HG02571 (cell line): ENCODE measurements at regions not wholly inside any gene's neighbourhood (a gene's known extent, or its start where the extent isn't known, plus 50 kb on each side); places are given as distances from the start of the nearest gene placed in this dataset.

Source experiments
- ATAC-seq: cut with Tn5 transposase; IDR thresholded peaks from one replicate; pipeline ENCODE4 v1.9.1; 2021; ENCODE audit warnings: mild to moderate bottlenecking, moderate library complexity; ENCODE audit not compliant: unreplicated experiment

DNA sequence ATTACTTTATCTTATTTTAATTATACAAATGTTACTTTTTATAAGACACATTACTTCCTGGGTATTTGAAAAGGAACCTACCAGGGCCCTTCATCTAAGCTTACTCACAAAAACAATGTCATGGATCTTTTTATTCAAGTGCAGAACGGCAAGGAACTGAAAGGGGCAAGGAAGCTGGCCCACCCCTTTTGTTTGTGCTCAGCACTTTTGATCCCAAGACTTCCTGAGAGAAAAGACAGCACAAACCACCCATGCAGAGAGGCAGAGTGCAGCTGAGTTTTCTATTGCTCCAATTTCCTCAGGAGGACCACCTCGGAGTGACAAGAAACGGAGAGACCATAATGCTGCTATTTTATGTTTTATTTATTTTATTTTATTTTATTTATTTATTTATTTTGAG, 232.0 kb upstream of the NRP1 start:
- no peak for ATAC-seq

DNA sequence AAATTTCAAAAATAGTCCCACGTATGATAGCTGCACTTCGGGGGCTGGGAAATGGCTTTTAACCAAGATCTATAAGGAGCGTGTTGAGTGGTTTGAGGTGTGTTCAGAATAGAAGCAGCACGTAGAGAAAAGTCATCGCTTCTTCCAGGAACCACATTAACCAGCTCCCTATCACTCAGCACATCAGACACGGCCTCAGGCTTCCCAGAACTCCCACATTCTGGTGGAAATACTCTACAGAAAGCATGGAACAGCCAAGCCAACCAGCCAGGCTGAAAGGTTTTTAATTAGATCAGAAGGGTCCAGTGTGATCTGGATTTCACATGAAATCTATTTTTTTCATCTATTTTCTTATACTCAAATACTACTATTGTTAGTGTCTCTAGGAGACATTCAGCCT, 231.5 kb upstream of the NRP1 start:
- no peak for ATAC-seq

DNA sequence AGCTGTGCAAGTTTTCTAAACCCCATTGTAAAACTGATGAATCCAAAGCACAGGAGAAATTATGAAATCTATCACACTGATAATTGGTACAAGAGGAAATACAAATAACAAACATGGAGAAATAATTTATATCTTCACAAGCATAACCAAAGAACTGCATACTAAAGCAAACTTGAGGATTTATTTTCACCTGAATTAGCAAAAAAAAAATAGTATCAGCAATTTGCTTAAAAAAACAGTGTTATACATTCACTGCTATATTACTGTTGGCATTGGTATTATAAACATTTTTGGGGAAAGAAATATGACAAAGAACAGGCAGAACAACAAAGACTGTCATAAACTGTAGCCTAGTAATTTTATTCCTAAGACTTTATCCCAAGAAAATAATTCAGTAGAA, 230.8 kb upstream of the NRP1 start:
- ATAC-seq: no peak

DNA sequence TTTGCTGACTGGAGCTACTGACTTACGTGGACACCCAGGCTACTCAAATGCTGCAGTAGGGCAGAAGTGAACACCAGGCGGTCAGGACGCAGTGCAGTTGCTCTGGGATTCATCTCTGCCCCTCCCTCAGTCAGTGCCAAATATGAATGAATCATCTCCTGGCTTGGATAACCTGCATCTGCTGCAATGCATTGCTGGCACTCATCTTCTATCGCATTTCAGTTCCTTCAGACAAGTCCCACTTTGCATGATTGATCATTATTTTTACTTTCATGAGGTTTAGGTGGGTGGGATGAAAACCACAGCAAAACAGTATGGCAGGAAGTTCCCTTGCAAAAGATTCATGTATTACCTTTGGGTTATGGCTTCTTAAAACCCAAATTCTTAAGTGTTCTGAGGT, 224.6 kb upstream of the NRP1 start:
- no peak for ATAC-seq

DNA sequence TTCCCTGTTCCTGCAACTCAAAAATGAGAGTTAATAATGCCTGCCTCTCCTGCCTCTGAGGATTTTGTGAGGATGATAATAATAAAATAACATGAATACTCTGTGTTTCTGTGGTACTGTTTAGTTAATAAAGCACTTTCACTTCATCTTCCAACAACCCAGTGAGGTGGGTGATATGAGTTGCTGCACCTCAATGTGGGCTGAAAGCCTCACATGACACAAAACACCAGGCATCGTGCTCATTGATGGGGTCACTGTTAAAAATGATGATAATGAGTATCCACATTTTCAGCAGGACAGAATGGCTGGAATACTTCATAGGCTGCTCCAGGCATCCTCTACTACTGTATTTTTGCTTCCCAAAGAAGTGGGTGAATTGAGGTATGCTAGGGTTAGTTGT, 222.8 kb upstream of the NRP1 start:
- no peak for ATAC-seq

DNA sequence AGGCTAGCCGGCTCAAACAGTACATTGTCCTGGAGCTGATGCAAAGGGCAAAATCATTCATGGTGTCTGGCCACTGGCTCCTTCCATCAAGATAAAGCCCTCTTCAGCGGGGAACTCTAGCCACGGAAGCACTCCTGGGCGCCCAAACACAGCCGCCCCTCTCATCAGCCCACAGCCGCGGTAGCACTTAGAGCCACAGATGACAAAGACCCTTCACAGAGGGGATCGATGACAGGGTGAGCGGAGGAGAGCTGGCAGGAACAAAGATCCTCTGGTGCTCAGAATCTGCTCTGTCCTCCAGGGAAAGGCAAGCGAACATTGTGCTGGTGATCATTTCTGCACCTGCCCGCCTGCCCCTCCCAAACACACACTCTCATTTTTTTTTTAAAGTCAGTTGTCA, 222.2 kb upstream of the NRP1 start:
- no peak for ATAC-seq

DNA sequence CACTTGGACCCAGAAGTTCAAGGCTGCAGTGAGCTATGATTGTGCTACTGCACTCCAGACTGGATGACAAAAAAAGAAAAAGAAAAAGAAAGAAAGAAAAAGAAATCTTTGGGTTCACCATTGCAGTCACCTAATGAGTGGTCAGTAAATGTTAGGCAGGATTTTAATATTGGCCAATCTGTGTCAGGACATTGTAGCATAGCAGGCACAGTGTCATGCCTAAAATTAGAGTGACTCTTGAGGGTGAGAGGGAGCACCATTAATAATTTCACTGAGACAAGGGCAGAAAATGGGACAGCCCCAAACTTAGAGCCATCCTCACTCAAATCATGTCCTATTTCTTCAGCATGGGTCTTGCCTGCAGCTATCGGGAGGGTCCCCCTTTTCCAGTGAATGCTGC, 221.6 kb upstream of the NRP1 start:
- no peak for ATAC-seq

DNA sequence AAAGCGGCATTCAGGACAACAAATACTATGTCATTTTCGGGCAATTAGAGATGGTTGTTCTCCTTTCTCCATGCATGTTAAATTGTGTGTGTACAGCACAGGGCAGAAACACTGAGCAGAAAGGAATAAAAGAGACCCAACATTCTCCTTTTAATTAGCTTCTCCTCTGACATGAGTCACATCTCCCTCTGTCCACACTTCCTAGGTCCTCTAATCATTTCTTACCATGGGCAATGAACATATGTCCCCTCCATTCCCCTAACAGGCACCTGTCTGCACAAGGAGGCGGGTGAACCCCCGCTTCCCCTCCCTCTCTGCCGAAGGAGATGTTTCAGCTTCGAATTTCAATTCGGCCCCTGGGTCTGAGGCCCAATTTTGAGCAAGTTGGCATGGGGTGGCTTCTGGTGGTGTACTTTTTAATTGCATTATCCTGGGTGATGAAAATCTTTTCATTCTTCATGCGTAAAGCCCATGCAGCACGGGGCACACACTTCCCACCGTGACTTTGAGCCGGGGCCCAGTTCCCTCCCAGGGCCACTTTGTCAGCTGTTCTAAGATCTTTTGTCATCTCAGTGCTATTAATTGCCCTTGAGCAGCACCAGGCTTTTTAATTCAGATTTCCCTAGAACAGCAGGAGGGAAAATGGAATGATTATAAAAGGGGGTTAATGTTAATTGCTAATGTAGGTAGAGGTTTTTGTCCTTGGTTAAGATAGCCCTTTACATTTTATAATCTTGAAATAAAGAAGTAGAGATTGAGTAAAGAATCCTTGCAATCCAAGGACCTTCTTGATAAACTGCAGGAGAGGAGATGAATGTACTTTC, 219.5 kb upstream of the NRP1 start:
- ATAC-seq: no peak

DNA sequence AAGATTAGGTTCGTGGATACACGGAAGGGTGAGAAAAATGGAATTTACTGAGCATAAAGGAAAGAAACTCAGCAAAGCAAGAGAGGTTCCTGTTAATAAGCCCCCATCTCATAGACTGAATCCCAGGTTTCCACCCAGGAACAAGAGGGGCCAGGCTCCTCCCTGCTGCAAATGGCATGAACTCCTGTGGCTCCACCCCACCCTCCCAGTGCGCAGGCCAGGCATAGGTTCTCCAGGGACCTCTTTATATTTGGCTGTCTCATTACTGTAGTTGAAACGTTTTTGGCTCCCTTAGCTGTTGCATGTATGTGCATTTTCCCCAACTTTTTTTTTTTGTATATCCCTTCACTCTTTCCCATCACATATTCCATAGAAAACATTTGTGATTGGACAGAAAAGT, 217.8 kb upstream of the NRP1 start:
- no peak for ATAC-seq

DNA sequence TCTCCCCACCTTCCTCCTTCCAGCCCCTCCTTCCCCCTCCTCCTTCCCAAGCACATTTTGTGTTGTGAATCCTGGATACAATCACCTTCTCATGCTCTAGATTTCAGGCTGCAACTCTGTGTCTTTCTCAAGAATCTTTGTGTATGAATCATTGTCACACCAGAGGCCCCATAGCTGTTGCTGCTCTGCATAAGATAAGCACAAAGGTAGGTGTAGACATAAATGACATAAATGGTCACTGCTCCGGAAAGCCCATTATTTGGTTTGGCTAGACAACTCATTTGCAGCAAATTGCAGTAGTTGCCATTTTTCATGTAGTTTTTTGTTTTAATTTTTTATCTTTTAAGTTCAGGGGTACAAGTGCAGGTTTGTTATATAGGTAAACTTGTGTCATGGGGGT, 216.3 kb upstream of the NRP1 start:
- no peak for ATAC-seq

DNA sequence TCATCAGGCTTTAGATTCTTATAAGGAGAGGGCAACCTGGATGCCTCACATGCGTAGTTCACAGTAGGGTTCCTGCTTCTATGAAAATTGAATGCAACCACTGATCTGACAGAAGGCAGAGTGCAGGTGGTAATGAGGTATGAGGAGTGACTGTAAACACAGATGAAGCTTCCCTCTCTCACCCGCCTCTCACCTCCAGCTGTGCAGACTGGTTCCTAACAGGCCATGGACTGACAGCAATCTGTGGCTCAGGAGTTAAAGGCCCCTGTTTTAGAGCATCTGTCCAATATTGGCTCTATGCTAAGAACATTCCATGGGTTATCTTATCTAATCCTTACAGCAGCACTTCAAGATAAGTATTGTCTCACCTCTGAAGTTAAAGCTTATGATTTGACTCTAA, 213.5 kb upstream of the NRP1 start:
- ATAC-seq: no peak

DNA sequence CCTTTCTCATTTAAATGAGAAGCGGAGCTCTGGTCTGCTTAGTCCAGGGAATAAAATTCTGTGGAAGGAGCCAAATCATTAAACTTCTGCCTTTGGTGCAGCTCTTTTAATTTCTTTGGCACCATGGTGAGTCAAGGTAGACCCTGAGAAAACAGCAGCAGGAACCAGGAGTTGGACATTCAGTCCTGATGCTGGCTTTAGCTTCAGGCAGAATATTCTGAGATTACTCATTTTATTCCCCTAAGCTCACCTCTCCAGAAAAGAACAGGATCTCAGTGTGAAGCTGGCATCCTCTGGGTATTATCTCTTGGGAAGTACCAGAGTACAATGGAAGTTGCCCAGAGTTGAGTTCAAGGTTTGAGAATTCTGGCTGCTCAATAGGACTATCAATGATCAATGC, 211.6 kb upstream of the NRP1 start:
- no peak for ATAC-seq

DNA sequence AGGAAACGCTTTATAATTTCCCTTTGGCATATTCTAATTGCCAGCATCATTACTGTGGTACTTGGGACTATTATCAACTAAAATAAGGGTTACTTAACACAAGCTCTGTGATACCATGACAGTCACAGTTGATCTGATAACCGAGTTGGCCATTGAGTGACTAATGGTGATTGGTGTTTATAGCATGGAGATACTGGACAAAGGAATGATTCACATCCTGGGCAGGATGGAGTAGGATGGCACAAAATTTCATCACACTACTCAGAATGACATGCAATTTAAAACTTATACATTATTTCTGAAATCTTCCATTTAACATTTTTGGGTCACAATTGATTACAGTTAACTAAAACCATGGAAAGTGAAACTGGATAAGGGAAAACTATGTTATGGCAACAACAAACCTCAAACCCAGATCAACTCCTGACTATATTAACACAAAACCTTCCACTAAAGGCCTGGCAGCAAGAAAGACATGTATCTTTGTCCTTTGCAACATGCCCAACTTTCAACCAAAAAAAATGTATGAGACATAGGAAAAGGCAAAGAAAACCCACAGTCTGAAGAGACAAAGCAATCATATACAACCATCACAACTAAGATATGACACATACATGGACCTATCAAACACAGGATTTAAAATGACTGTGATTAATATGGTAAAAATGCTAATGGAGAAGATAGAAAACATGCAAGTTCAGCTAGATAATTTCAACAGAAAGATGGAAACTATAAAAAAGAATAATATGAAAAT, 208.5 kb upstream of the NRP1 start:
- no peak for ATAC-seq

DNA sequence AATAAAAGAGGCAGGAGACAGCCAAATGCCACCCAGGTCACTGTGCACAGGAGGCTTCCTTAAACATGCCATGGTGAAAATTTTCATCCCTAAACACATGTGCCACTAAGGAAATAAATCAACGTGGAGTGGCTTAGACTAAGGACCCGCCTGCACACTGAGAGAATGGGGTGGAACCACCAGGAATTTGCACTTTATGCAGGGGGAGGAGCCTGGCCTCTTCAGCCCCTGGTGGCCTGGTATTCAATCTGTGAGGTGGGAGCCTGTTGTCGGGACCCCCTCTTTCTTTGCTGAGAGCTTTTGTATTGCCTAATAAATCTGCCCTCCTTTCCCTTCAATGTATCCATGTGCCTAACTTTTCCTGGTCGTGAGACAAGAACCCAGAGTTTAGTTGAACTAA, 204.6 kb upstream of the NRP1 start:
- ATAC-seq: no peak

DNA sequence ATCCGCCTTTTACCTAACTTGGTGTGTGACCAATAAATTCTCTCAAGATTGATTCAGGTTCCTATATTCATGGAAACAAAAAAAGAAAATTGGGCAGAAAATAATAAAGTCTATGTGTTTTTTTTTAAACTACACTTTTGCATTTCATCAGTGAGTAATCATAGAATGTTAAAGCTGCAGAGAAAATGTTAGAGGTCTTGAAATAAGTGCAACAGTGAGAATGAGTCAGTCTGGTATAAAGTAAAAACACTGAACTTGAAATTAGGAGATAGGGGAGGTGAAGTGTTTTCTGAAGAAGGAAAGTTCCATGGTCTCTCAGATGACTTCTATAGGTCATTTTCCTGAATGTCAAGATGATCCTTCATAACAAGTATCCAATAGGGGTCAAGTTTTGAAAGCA, 202.6 kb upstream of the NRP1 start:
- no peak for ATAC-seq

DNA sequence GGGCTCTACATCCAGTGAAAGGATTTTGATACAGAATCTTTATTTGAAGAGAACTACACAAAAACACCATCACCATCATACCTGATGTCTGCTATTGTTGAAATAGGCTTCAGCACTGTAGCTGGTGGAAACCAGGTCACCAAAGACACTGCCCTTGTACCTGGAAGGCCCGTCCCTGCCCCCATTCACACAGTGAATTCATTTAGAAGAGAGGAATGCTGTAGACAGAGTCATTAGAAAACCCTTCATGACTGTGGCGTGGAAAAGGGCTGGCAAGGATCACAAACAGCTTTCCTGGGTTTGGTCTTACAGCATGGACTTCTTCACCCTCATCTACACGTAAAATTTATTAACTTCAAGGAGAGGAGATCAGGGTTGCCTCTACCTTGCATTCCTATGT, 202.0 kb upstream of the NRP1 start:
- ATAC-seq: no peak

DNA sequence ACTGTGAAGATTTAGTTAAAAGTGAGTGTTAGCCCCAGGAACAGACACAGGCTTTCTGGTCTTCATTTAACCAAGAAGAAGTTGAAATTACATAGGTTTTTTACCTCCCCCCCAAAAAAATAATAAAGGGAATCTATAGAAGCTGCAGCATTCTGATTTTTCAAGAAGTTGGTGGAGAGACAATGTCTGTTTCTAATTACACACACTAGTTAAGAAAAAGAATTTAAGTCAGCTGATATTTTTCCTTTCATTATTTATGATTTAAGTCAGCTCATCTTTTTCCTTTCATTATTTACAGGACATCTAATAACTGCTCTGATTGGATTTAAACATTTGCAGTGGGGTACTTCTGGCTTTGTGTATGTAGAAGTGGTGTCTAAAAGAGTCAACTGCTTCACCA, 201.4 kb upstream of the NRP1 start:
- ATAC-seq: no peak

DNA sequence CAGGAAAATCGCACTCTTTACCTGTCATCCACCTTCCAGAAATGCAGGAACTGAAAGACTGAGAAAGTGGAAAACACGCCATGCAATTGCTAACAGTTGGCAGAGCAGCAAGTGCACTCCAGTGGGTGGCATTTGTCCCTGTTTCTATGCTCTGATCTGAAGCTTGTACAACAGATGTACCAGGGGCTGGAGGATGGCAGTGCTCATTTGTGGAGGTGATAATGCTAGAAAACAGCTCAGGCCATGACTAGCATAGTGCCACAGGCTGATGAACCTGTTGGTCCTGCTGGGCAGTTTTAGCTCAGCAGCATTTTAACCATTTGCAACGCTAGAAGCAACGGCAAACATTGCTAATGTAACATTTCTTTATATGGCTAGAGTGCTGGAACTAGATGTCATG, 199.9 kb upstream of the NRP1 start:
- no peak for ATAC-seq

DNA sequence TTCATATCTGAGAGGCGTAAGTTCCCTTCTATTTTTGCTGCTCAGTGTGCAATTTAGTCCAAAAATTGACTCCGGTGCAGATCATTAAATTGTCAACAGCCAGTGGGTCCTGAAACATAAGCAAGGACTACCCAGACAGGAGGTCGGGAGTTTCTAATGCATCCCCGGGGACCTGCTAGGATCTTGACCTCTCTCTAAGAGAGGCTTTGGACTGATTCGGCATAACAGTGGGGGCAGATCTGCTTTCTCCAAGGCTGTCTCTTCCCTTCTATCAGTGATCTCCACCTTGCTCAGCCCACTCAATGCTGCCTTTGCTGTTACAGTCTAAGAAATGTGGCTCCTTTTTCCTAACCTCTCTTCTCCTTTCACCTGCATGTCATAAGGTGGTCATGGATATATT, 199.1 kb upstream of the NRP1 start:
- ATAC-seq: no peak

DNA sequence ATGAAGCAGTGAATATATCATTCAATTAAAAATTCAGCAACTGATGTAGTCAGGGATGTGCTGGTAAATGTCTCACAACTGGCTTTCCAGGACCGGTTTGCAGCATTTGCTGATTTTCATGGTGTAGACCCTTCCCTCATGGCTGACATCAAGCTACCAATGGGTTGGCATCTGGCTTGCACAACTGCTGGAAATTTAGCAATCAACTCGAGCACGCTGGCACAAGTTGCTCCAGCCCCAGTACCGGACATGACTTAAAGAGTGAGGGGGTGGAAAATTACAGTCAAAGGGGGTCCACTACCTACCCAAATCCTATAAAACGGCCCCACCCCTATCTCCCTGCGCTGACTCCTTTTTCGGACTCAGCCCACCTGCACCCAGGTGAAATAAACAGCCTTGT, 198.4 kb upstream of the NRP1 start:
- no peak for ATAC-seq

DNA sequence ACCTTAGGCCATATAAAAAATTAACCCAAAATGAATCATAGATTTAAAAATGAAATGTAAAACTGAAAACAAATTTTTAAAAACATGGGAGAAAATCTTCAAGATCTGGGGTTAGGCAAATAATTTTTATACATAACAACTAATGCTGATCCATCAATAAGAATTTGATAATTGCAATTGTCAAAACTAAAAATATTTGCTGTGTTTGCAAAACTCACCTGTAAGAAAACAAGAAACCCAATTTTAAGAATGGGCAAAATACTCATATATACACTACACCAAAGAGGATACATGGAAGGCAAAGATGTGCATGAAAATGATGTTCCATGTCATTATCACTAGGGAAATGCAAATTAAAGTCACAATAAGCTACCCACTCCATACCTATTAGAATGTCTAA, 194.8 kb upstream of the NRP1 start:
- no peak for ATAC-seq

DNA sequence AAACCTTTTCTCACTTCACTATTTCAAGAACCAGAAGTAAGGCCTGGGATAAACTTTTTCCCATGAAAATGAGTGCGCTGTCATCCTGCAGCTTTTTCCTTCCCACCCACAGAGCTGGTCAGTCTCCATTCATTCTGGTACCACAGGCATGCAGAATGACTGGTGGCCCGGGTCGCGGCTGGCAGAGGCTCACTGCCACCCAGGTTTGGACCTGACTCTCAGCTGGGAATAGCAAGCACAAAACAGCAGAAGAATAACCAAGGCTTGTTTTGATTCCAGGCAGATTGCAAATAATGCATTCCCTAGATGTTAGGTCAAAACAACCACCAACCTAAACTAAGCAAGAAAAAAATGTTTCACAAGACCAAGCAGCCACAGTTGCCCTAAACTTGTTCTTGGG, 190.5 kb upstream of the NRP1 start:
- no peak for ATAC-seq

DNA sequence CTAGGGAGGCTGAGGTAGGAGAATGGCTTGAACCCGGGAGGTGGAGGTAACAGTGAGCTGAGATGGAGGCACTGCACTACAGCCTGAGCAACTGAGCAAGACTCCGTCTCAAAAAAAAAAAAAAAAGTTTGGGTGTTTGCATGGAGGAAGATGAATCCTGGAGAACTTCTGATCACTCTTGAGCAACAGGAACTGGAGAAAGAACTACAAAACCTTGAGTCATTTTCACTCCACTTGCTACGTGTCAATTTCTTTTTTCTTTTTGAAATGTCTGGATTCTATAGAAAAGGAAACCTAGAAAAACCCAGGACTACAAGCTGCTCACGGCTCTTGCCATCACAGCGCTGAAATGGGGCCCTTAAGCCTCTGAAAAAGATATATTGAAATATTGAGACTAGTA, 189.6 kb upstream of the NRP1 start:
- no peak for ATAC-seq
